Parathyroid adenoma (tissue), 2 donors: ENCODE measurements at regions not wholly inside any gene's neighbourhood (a gene's known extent, or its start where the extent isn't known, plus 50 kb on each side); places are given as distances from the start of the nearest gene placed in this dataset.

Source experiments
- H2AFZ ChIP-seq: fragments of 300-600 bp; sonication (generic); one replicate; pipeline ENCODE4 v1.7.0; 2017; ENCODE audit warnings: antibody characterized with exemption, mild to moderate bottlenecking
- H3K27ac ChIP-seq: fragments of 300-600 bp; sonication (generic); one replicate; pipeline ENCODE4 v1.7.0; 2017
- H3K27me3 ChIP-seq: fragments of 300-600 bp; sonication (generic); one replicate; pipeline ENCODE4 v1.7.0; 2017; ENCODE audit warnings: low read length; ENCODE audit not compliant: control insufficient read depth, insufficient read depth
- H3K36me3 ChIP-seq: fragments of 300-600 bp; sonication (generic); one replicate; pipeline ENCODE4 v1.7.0; 2017; ENCODE audit warnings: low read length; ENCODE audit not compliant: control insufficient read depth, insufficient read depth
- H3K4me1 ChIP-seq: fragments of 300-600 bp; sonication (generic); one replicate; pipeline ENCODE4 v1.7.0; 2017; ENCODE audit warnings: control low read depth
- H3K4me2 ChIP-seq: fragments of 300-600 bp; sonication (generic); one replicate; pipeline ENCODE4 v1.7.0; 2017; ENCODE audit warnings: low read length
- H3K4me3 ChIP-seq: fragments of 300-600 bp; sonication (generic); one replicate; pipeline ENCODE4 v1.7.0; 2017; ENCODE audit warnings: low read depth, low read length
- H3K79me2 ChIP-seq: fragments of 300-600 bp; sonication (generic); one replicate; pipeline ENCODE4 v1.7.0; 2017; ENCODE audit warnings: control low read depth
- H3K9ac ChIP-seq: fragments of 300-600 bp; sonication (generic); one replicate; pipeline ENCODE4 v1.7.0; 2017; ENCODE audit warnings: mild to moderate bottlenecking
- H3K9me3 ChIP-seq: fragments of 300-600 bp; sonication (generic); one replicate; pipeline ENCODE4 v1.7.0; 2017; ENCODE audit warnings: low read length; ENCODE audit not compliant: control insufficient read depth
- CTCF ChIP-seq: fragments of 300-600 bp; sonication (generic); IDR thresholded peaks from one replicate; pipeline ENCODE4 v1.7.0; 2017; ENCODE audit warnings: antibody characterized with exemption, mild to moderate bottlenecking
- donor health status: primary hyperparathyroidism.

GRCh38 chr7:81206217-81206616, 287.4 kb upstream of the SEMA3C start:
- TF ChIP-seq CTCF = no peak
- Histone ChIP-seq H3K4me3 (no peak overlapping the region), H3K79me2 (no peaks in the 10 kb centered on the region), H3K9ac (no peak overlapping the region), H2AFZ (no peak overlapping the region), H3K27me3 (no peaks in the 10 kb centered on the region), H3K27ac (no peak overlapping the region), H3K4me1 (no peaks in the 10 kb centered on the region), H3K4me2 (no peak overlapping the region), H3K36me3 (no peaks in the 10 kb centered on the region), H3K9me3 (no peaks in the 10 kb centered on the region)

- Histone ChIP-seq H3K9me3 (no peaks in the 10 kb centered on the region), H3K79me2 (no peaks in the 10 kb centered on the region), H3K4me1 (no peaks in the 10 kb centered on the region), H3K9ac (no peak overlapping the region), H3K36me3 (no peaks in the 10 kb centered on the region), H3K4me3 (no peak overlapping the region), H2AFZ (no peak overlapping the region), H3K4me2 (no peak overlapping the region), H3K27me3 (no peaks in the 10 kb centered on the region), H3K27ac (no peak overlapping the region)
- TF ChIP-seq CTCF = no peak
These were observed 282.3 kb upstream of the SEMA3C start for GRCh38 chr7:81201188-81201587.

- Histone ChIP-seq H3K36me3 (no peaks in the 10 kb centered on the region), H3K9ac (no peak overlapping the region), H3K27me3 (no peaks in the 10 kb centered on the region), H3K4me3 (no peak overlapping the region), H3K4me1 (no peaks in the 10 kb centered on the region), H3K79me2 (no peaks in the 10 kb centered on the region), H3K4me2 (no peak overlapping the region), H3K9me3 (no peaks in the 10 kb centered on the region), H2AFZ (no peak overlapping the region), H3K27ac (no peak overlapping the region)
- TF ChIP-seq CTCF = no peak
These were observed 279.9 kb upstream of the SEMA3C start for GRCh38 chr7:81198766-81199165.

GRCh38 chr7:81197266-81197665, 278.4 kb upstream of the SEMA3C start:
- Histone ChIP-seq H3K79me2 (no peaks in the 10 kb centered on the region), H3K4me3 (no peak overlapping the region), H3K4me1 (no peaks in the 10 kb centered on the region), H3K4me2 (no peak overlapping the region), H2AFZ (no peak overlapping the region), H3K9ac (no peak overlapping the region), H3K27ac (no peak overlapping the region), H3K27me3 (no peaks in the 10 kb centered on the region), H3K36me3 (no peaks in the 10 kb centered on the region), H3K9me3 (no peaks in the 10 kb centered on the region)
- no peak for TF ChIP-seq CTCF

GRCh38 chr7:81195033-81195432, 276.2 kb upstream of the SEMA3C start:
- H3K4me1 ChIP-seq = no peaks in the 10 kb centered on the region
- H3K79me2 ChIP-seq = no peaks in the 10 kb centered on the region
- no peak overlapping the region for H3K4me2 ChIP-seq
- TF ChIP-seq CTCF = no peak
- no peak overlapping the region for H3K27ac ChIP-seq
- H3K9ac ChIP-seq = no peak overlapping the region
- H3K27me3 ChIP-seq = no peaks in the 10 kb centered on the region
- no peaks in the 10 kb centered on the region for H3K9me3 ChIP-seq
- no peak overlapping the region for H3K4me3 ChIP-seq
- H3K36me3 ChIP-seq = no peaks in the 10 kb centered on the region
- H2AFZ ChIP-seq = no peak overlapping the region
